ENCODE measurements at regions not wholly inside any gene's neighbourhood (a gene's known extent, or its start where the extent isn't known, plus 50 kb on each side); places are given as distances from the start of the nearest gene placed in this dataset.

DNA sequence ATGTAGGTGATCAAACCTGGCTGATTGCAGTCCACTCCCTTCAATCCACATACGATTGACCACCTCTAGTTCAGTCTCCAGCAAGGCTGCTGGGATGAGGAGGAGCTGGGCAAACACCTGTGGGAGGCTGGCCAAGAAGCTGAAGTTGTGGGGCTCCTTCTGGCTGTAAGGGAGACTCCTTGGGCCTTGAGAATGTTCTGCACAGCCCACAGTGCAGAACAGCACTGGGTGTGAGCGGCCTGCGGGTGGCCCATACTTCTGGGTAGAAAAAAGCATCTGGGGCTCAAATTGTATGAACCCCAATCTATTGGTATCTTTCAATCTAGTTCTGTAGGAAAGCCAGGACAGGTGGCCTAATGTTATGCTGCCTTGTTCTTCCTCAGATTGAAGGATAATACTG lies 1608.8 kb upstream of the PCDH10 start:
- POLR2A ChIA-PET = no interaction called here
- no peaks in the 10 kb centered on the region for H4K20me1 ChIP-seq (replicated peaks; ENCODE audit: control insufficient read depth, insufficient read depth, low read length)
- no peaks in the 10 kb centered on the region for H3K27me3 ChIP-seq (ENCODE audit: control insufficient read depth in 2 of 2, insufficient read depth in 2 of 2, low read length in 2 of 2)
- WGBS (ENCODE audit: insufficient coverage, low coverage, missing lambda C conversion rate) = 0% methylated on average over 3 of the region's 3 CpGs
- TF ChIP-seq CBFB (CRISPR knock-in tag; IDR thresholded peaks at IDR 0.05) = no peak
- no peak for TF ChIP-seq MTA1 (IDR thresholded peaks at IDR 0.05; ENCODE audit: borderline replicate concordance)
- TF ChIP-seq, protein P1, sequence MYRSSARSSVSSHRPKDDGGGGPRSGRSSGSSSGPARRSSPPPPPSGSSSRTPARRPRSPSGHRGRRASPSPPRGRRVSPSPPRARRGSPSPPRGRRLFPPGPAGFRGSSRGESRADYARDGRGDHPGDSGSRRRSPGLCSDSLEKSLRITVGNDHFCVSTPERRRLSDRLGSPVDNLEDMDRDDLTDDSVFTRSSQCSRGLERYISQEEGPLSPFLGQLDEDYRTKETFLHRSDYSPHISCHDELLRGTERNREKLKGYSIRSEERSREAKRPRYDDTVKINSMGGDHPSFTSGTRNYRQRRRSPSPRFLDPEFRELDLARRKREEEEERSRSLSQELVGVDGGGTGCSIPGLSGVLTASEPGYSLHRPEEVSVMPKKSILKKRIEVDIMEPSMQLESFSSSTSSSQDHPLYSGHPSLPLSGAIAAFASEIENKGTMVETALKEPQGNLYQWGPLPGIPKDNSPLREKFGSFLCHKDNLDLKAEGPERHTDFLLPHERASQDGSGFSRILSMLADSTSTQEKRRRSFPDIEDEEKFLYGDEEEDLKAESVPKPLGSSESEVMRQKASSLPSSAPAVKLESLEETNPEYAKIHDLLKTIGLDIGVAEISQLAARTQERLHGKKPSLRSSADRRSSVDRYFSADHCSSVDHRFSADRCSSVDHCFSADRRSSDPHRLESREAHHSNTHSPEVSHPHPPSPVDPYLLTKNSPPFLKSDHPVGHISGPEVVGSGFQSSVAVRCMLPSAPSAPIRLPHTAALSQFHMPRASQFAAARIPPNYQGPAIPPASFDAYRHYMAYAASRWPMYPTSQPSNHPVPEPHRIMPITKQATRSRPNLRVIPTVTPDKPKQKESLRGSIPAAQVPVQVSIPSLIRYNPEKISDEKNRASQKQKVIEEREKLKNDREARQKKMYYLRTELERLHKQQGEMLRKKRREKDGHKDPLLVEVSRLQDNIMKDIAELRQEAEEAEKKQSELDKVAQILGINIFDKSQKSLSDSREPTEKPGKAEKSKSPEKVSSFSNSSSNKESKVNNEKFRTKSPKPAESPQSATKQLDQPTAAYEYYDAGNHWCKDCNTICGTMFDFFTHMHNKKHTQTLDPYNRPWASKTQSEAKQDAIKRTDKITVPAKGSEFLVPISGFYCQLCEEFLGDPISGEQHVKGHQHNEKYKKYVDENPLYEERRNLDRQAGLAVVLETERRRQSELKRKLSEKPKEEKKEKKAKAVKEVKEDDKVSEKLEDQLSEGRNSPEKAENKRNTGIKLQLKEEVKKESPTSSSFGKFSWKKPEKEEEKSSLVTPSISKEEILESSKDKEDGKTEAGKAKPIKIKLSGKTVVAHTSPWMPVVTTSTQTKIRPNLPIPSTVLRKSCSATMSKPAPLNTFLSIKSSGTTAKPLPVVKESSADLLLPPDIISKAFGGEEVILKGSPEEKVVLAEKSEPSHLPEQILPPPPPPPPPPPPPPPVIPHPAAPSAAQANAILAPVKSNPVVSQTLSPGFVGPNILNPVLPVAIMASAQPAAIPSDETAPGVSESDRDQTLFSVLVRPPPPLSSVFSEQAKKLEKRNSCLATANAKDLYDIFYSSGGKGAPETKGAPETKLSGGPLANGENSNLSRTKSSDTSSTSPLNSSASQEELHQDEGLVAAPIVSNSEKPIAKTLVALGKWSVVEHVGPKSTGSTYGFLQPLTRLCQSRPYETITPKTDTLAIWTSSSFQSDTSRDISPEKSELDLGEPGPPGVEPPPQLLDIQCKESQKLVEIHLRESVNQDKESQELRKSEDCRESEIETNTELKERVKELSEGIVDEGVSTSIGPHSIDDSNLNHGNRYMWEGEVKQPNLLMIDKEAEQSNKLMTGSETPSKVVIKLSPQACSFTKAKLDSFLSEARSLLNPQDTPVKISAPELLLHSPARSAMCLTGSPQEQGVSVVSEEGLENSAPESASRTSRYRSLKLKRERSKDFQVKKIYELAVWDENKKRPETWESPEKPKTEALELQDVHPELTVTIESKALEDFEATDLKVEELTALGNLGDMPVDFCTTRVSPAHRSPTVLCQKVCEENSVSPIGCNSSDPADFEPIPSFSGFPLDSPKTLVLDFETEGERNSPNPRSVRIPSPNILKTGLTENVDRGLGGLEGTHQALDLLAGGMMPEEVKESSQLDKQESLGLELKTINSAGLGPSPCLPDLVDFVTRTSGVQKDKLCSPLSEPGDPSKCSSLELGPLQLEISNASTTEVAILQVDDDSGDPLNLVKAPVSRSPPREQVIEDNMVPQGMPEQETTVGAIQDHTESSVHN (IDR thresholded peaks at IDR 0.05; ENCODE audit: borderline replicate concordance in 1 of 2, low read depth in 1 of 2) = no peak
- TF ChIP-seq U2AF1 (optimal IDR thresholded peaks at IDR 0.05; ENCODE audit: low read depth, low read length) = no peak
- no peak for TF ChIP-seq BACH1 (tag; IDR thresholded peaks at IDR 0.05)
- TF ChIP-seq MXI1 (IDR thresholded peaks at IDR 0.05; ENCODE audit: low read depth, low read length) = no peak
- no peak for TF ChIP-seq CBX3 (IDR thresholded peaks at IDR 0.05; ENCODE audit: borderline replicate concordance in 1 of 2, low read length in 2 of 2)
- DNase-seq (ENCODE audit: extremely low read depth in 1 of 4, low spot score in 3 of 4) (no peak), FAIRE-seq (no peak), ATAC-seq (no peak)
- no TSS peak for BruUV-seq (replicated peaks)
- no peaks in the 10 kb centered on the region for H3K4me1 ChIP-seq (replicated peaks in 1 of 2; ENCODE audit: control insufficient read depth in 2 of 2, insufficient read depth in 2 of 2, low read length in 2 of 2)
- in situ Hi-C loops (cut with MboI) = no loop called here
- no peak overlapping the region for H3K9ac ChIP-seq (ENCODE audit: insufficient read depth in 1 of 2, low read depth in 2 of 2, low read length in 2 of 2)
- intact Hi-C loops (cut with micrococcal nuclease) = no loop called here
- no peak overlapping the region for H3K27ac ChIP-seq (ENCODE audit: extremely low read depth, low read depth, low read length)
- H3K36me3 ChIP-seq (ENCODE audit: control insufficient read depth, insufficient read depth, low read length) = no peaks in the 10 kb centered on the region
- no peak overlapping the region for H2AFZ ChIP-seq (ENCODE audit: low read depth, low read length)
- H3K4me2 ChIP-seq (ENCODE audit: insufficient read depth, low read length) = no peak overlapping the region
- no peaks in the 10 kb centered on the region for H3K79me2 ChIP-seq (ENCODE audit: control insufficient read depth, insufficient read depth, low read length)
- H3K9me3 ChIP-seq (replicated peaks; ENCODE audit: control insufficient read depth, insufficient read depth, low read depth, low read length) = no peaks in the 10 kb centered on the region
- H3K9me1 ChIP-seq (ENCODE audit: control insufficient read depth, insufficient read depth, low read length) = no peaks in the 10 kb centered on the region
- CTCF ChIA-PET (ENCODE audit: low intra/inter-chr PET ratio) = no interaction called here
- no peak overlapping the region for H3K4me3 ChIP-seq
